ENCODE measurements at regions not wholly inside any gene's neighbourhood (a gene's known extent, or its start where the extent isn't known, plus 50 kb on each side); places are given as distances from the start of the nearest gene placed in this dataset.

DNA sequence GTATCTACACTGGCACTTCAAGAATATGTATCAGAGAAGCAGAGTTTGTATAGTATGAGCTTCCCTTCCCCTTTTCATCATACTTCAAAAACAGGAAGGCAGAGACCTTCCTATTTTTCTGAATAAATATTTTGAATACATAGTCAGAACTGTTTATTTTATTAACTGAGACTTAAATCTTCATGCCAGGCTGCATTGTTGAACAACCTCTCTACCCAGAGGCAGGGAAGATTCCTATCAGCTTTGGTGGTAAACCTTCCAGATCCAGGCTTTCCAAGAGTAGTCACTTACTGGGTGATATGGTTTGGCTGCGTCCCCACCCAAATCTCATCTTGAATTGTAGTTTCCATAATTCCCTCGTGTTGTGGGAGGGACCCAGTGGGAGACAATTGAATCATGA, 217.4 kb upstream of the ATP11B start:
- Histone ChIP-seq H3K4me3 (no peak overlapping the region), H3K27me3 (no peaks in the 10 kb centered on the region), H3K36me3 (no peaks in the 10 kb centered on the region), H3K9me3 (ENCODE audit: low read depth) (no peaks in the 10 kb centered on the region), H3K4me1 (ENCODE audit: low read depth) (no peaks in the 10 kb centered on the region), H3K27ac (no peak overlapping the region)
- no peak for DNase-seq (ENCODE audit: low read depth in 1 of 2, low spot score in 1 of 2)
- no peak for TF ChIP-seq CTCF (IDR thresholded peaks at IDR 0.05; ENCODE audit: low read depth, low read length)

DNA sequence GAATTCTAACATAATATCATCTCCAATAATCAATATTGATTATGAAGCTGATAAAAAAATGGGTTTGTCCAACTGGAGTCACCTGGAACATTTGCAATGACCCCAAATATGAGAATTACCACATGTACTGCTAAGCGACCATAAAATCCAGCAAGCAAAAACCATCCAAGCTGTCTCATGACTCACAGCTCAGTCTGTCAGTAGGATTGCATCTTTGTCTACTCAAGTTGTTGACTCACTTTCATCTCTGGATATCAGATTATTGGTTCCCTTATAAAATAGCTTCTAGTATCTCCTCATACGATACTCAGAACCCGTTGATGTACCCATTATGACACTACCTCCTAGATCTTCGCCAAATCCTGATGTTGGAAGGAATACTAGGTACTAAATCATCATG, 209.8 kb upstream of the ATP11B start:
- DNase-seq (ENCODE audit: low read depth in 1 of 2, low spot score in 1 of 2) = no peak
- Histone ChIP-seq H3K4me3 (no peak overlapping the region), H3K36me3 (no peaks in the 10 kb centered on the region), H3K9me3 (ENCODE audit: low read depth) (no peaks in the 10 kb centered on the region), H3K4me1 (ENCODE audit: low read depth) (no peaks in the 10 kb centered on the region), H3K27ac (no peak overlapping the region), H3K27me3 (no peaks in the 10 kb centered on the region)
- no peak for TF ChIP-seq CTCF (IDR thresholded peaks at IDR 0.05; ENCODE audit: low read depth, low read length)

- Histone ChIP-seq H3K36me3 (no peaks in the 10 kb centered on the region), H3K27ac (no peak overlapping the region), H3K27me3 (no peaks in the 10 kb centered on the region), H3K9me3 (ENCODE audit: low read depth) (no peaks in the 10 kb centered on the region), H3K4me1 (ENCODE audit: low read depth) (no peaks in the 10 kb centered on the region), H3K4me3 (no peak overlapping the region)
- no peak for DNase-seq (ENCODE audit: low read depth in 1 of 2, low spot score in 1 of 2)
- no peak for TF ChIP-seq CTCF (IDR thresholded peaks at IDR 0.05; ENCODE audit: low read depth, low read length)
Measured at GRCh38 chr3:182585532-182586150, 207.7 kb upstream of the ATP11B start.

- Histone ChIP-seq H3K27me3 (no peaks in the 10 kb centered on the region), H3K4me3 (no peak overlapping the region), H3K4me1 (ENCODE audit: low read depth) (no peaks in the 10 kb centered on the region), H3K27ac (no peak overlapping the region), H3K9me3 (ENCODE audit: low read depth) (no peaks in the 10 kb centered on the region), H3K36me3 (no peaks in the 10 kb centered on the region)
- TF ChIP-seq CTCF (IDR thresholded peaks at IDR 0.05; ENCODE audit: low read depth, low read length) = no peak
- no peak for DNase-seq (ENCODE audit: low read depth in 1 of 2, low spot score in 1 of 2)
Measured at GRCh38 chr3:182592747-182593146, 200.6 kb upstream of the ATP11B start.

- H3K36me3 ChIP-seq = no peaks in the 10 kb centered on the region
- H3K4me3 ChIP-seq = no peak overlapping the region
- no peak for TF ChIP-seq CTCF (IDR thresholded peaks at IDR 0.05; ENCODE audit: low read depth, low read length)
- no peak for DNase-seq (ENCODE audit: low read depth in 1 of 2, low spot score in 1 of 2)
- no peaks in the 10 kb centered on the region for H3K9me3 ChIP-seq (ENCODE audit: low read depth)
- no peak overlapping the region for H3K27ac ChIP-seq
- H3K4me1 ChIP-seq (ENCODE audit: low read depth) = no peaks in the 10 kb centered on the region
- H3K27me3 ChIP-seq = no peaks in the 10 kb centered on the region
Measured at GRCh38 chr3:182596676-182597410, 196.5 kb upstream of the ATP11B start.
